GM23338 (cell line): ENCODE measurements at regions not wholly inside any gene's neighbourhood (a gene's known extent, or its start where the extent isn't known, plus 50 kb on each side); places are given as distances from the start of the nearest gene placed in this dataset.

ENCODE experiments used
- CREB1 ChIP-seq: fragments of 250-450 bp; sonication (Bioruptor Pico); IDR thresholded peaks from 2 replicates; pipeline ENCODE4 v1.5.0; 2020; ENCODE audit warnings: low read depth, mild to moderate bottlenecking, moderate library complexity
- EZH2 ChIP-seq: fragments of 200-600 bp; sonication (generic); IDR thresholded peaks from one replicate; pipeline ENCODE4 v1.8.0; 2017; ENCODE audit warnings: antibody characterized with exemption, mild to moderate bottlenecking, low read depth; ENCODE audit not compliant: unreplicated experiment
- EZH2phosphoT487 ChIP-seq: fragments of 200-600 bp; sonication (generic); IDR thresholded peaks from one replicate; pipeline ENCODE4 v1.8.1; 2018; ENCODE audit warnings: antibody characterized with exemption; ENCODE audit not compliant: unreplicated experiment
- JUNB ChIP-seq: IDR thresholded peaks from one replicate; pipeline ENCODE4 v1.6.1; 2016; ENCODE audit warnings: antibody characterized with exemption; ENCODE audit not compliant: unreplicated experiment
- POLR2AphosphoS5 ChIP-seq: IDR thresholded peaks from 2 replicates; pipeline ENCODE4 v1.6.1; 2016; ENCODE audit warnings: antibody characterized with exemption, low read depth
- ZNF114 ChIP-seq: fragments of 250-450 bp; sonication (Bioruptor Pico); IDR thresholded peaks from 2 replicates; pipeline ENCODE4 v1.5.0; 2020; ENCODE audit warnings: mild to moderate bottlenecking, moderate library complexity
- ZNF331 ChIP-seq: fragments of 250-450 bp; sonication (Bioruptor Pico); IDR thresholded peaks from 2 replicates; pipeline ENCODE4 v1.5.0; 2020; ENCODE audit warnings: low read depth, mild to moderate bottlenecking, moderate library complexity
- TF ChIP-seq, protein P1 (sequence below), 2 experiments: fragments of 200-600 bp in 1 of 2; sonication (generic) in 1 of 2; conservative IDR thresholded peaks; 2 replicates each; pipeline versions ENCODE4 v1.5.1 to v1.6.1; 2016 to 2017; ENCODE audit warnings: antibody characterized with exemption in 2 of 2, low read depth in 2 of 2, mild to moderate bottlenecking in 2 of 2, moderate library complexity in 1 of 2
- TF ChIP-seq, protein P2 (sequence below): IDR thresholded peaks from one replicate; pipeline ENCODE4 v1.6.1; 2018; ENCODE audit warnings: antibody characterized with exemption; ENCODE audit not compliant: unreplicated experiment
- TF ChIP-seq, protein P3 (sequence below): IDR thresholded peaks from 2 replicates; pipeline ENCODE4 v1.6.1; 2016; ENCODE audit warnings: antibody characterized with exemption

DNA sequence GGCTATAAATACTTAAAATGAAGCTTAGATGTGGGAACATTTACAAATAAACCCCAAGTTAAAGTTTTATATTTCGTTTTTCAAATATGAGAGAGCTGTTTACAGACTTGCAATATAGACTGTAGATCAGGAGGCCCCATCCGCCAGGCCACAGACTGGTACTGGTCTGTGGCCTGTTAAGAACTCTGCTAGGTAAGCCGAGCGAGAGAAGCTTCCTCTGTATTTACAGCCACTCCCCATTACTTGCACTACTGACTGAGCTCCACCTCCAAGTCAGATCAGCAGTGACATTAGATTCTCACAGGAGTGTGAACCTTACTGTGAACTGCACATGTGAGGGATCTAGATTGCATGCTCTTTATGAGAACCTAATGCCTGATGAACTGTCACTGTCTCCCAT is 561.4 kb upstream of the FAM174A start:
- TF ChIP-seq, protein P1, sequence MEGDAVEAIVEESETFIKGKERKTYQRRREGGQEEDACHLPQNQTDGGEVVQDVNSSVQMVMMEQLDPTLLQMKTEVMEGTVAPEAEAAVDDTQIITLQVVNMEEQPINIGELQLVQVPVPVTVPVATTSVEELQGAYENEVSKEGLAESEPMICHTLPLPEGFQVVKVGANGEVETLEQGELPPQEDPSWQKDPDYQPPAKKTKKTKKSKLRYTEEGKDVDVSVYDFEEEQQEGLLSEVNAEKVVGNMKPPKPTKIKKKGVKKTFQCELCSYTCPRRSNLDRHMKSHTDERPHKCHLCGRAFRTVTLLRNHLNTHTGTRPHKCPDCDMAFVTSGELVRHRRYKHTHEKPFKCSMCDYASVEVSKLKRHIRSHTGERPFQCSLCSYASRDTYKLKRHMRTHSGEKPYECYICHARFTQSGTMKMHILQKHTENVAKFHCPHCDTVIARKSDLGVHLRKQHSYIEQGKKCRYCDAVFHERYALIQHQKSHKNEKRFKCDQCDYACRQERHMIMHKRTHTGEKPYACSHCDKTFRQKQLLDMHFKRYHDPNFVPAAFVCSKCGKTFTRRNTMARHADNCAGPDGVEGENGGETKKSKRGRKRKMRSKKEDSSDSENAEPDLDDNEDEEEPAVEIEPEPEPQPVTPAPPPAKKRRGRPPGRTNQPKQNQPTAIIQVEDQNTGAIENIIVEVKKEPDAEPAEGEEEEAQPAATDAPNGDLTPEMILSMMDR (conservative IDR thresholded peaks at IDR 0.05; ENCODE audit: low read depth in 2 of 2), result no peak
- TF ChIP-seq POLR2AphosphoS5 (no peak), CREB1 (CRISPR knock-in tag) (no peak), ZNF331 (CRISPR knock-in tag) (no peak), EZH2 (no peak), ZNF114 (CRISPR knock-in tag) (no peak), JUNB (no peak), EZH2phosphoT487 (no peak)
- TF ChIP-seq, protein P2, sequence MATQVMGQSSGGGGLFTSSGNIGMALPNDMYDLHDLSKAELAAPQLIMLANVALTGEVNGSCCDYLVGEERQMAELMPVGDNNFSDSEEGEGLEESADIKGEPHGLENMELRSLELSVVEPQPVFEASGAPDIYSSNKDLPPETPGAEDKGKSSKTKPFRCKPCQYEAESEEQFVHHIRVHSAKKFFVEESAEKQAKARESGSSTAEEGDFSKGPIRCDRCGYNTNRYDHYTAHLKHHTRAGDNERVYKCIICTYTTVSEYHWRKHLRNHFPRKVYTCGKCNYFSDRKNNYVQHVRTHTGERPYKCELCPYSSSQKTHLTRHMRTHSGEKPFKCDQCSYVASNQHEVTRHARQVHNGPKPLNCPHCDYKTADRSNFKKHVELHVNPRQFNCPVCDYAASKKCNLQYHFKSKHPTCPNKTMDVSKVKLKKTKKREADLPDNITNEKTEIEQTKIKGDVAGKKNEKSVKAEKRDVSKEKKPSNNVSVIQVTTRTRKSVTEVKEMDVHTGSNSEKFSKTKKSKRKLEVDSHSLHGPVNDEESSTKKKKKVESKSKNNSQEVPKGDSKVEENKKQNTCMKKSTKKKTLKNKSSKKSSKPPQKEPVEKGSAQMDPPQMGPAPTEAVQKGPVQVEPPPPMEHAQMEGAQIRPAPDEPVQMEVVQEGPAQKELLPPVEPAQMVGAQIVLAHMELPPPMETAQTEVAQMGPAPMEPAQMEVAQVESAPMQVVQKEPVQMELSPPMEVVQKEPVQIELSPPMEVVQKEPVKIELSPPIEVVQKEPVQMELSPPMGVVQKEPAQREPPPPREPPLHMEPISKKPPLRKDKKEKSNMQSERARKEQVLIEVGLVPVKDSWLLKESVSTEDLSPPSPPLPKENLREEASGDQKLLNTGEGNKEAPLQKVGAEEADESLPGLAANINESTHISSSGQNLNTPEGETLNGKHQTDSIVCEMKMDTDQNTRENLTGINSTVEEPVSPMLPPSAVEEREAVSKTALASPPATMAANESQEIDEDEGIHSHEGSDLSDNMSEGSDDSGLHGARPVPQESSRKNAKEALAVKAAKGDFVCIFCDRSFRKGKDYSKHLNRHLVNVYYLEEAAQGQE, result no peak
- TF ChIP-seq, protein P3, sequence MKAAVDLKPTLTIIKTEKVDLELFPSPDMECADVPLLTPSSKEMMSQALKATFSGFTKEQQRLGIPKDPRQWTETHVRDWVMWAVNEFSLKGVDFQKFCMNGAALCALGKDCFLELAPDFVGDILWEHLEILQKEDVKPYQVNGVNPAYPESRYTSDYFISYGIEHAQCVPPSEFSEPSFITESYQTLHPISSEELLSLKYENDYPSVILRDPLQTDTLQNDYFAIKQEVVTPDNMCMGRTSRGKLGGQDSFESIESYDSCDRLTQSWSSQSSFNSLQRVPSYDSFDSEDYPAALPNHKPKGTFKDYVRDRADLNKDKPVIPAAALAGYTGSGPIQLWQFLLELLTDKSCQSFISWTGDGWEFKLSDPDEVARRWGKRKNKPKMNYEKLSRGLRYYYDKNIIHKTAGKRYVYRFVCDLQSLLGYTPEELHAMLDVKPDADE, result no peak
